ENCODE measurements at regions not wholly inside any gene's neighbourhood (a gene's known extent, or its start where the extent isn't known, plus 50 kb on each side); places are given as distances from the start of the nearest gene placed in this dataset.

DNA sequence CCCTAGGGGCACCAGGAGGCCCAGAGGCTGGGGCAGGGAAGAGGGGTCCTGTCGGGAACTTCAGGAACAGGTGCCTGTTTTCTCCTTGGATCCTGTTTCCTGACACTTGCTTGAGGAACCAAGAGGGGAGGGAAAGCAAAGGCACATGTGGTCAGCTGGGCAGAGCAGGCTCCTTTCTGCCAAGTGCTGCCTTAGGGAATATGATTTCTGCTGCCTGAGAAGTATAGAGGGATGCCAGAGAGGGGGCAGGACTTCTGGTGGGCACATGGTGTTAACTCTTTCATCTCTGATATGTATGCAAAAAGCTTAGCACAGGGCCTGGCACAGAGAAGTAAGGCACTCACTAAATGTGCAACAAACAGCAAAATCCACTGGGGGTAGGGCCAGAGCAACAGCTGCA lies 51.2 kb upstream of the PJA1 start:
- no peak for DNase-seq (ENCODE audit: low read depth)
- H3K4me3 ChIP-seq (ENCODE audit: low read depth, low read length) = no peak overlapping the region
- TF ChIP-seq, protein P1, sequence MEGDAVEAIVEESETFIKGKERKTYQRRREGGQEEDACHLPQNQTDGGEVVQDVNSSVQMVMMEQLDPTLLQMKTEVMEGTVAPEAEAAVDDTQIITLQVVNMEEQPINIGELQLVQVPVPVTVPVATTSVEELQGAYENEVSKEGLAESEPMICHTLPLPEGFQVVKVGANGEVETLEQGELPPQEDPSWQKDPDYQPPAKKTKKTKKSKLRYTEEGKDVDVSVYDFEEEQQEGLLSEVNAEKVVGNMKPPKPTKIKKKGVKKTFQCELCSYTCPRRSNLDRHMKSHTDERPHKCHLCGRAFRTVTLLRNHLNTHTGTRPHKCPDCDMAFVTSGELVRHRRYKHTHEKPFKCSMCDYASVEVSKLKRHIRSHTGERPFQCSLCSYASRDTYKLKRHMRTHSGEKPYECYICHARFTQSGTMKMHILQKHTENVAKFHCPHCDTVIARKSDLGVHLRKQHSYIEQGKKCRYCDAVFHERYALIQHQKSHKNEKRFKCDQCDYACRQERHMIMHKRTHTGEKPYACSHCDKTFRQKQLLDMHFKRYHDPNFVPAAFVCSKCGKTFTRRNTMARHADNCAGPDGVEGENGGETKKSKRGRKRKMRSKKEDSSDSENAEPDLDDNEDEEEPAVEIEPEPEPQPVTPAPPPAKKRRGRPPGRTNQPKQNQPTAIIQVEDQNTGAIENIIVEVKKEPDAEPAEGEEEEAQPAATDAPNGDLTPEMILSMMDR (IDR thresholded peaks at IDR 0.05; ENCODE audit: insufficient read depth, low read depth, low read length, missing control alignments) = no peak

DNA sequence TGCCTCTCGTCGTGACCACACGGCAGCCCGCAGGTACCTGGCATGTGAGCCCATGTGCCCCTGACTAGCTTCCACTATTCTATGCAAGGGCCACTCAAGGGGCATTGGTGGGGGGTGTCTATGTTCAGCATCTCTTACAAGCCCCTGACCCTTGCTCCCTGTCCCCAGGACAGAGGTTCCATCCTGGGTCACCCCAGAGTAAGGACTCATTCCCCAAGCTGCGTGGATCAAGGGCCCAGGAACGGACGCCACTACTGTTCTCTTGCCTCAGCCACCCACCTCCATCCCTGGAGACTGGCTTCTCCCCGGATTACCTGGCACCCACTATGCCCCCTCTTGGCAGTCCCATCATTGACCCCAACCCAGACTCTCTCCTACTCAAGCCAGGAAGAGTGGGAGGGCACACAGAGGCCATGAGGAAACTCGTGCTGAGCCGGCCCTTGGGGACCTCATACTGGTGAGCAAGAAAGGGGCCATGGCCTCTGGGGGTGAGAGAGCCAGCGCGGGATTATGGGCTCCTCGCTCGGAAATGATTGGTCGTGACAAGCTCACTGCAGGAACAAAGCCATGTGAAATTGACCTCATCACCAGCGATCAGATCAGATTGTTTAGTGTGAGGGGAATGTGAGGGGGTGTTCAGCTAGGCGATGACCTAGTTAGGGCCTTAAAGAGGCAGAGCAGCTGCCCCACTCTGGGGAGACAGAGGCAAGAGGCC lies 50.1 kb upstream of the PJA1 start:
- no peak for DNase-seq (ENCODE audit: low read depth)
- no peak overlapping the region for H3K4me3 ChIP-seq (ENCODE audit: low read depth, low read length)
- TF ChIP-seq, protein P1 (IDR thresholded peaks at IDR 0.05; ENCODE audit: insufficient read depth, low read depth, low read length, missing control alignments) = no peak

Data from GM12865 (cell line).